ENCODE measurements at regions not wholly inside any gene's neighbourhood (a gene's known extent, or its start where the extent isn't known, plus 50 kb on each side); places are given as distances from the start of the nearest gene placed in this dataset.

- TF ChIP-seq POLR2A (IDR thresholded peaks at IDR 0.05) (no peak), POLR2AphosphoS5 (IDR thresholded peaks at IDR 0.05) (no peak), EP300 (IDR thresholded peaks at IDR 0.05) (no peak)
- TF ChIP-seq, protein P1, sequence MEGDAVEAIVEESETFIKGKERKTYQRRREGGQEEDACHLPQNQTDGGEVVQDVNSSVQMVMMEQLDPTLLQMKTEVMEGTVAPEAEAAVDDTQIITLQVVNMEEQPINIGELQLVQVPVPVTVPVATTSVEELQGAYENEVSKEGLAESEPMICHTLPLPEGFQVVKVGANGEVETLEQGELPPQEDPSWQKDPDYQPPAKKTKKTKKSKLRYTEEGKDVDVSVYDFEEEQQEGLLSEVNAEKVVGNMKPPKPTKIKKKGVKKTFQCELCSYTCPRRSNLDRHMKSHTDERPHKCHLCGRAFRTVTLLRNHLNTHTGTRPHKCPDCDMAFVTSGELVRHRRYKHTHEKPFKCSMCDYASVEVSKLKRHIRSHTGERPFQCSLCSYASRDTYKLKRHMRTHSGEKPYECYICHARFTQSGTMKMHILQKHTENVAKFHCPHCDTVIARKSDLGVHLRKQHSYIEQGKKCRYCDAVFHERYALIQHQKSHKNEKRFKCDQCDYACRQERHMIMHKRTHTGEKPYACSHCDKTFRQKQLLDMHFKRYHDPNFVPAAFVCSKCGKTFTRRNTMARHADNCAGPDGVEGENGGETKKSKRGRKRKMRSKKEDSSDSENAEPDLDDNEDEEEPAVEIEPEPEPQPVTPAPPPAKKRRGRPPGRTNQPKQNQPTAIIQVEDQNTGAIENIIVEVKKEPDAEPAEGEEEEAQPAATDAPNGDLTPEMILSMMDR (IDR thresholded peaks at IDR 0.05) = no peak
- no peaks in the 10 kb centered on the region for H3K36me3 ChIP-seq
- H3K4me1 ChIP-seq = no peaks in the 10 kb centered on the region
- H3K4me3 ChIP-seq = no peak overlapping the region
- H3K27me3 ChIP-seq = no peaks in the 10 kb centered on the region
- H3K9me3 ChIP-seq = no peaks in the 10 kb centered on the region
- no peak for ATAC-seq
- H3K27ac ChIP-seq = no peak overlapping the region
- whole genome bisulfite sequencing, 2 donors (ENCODE audit: low coverage in 1 of 2) = 73 to 78% methylated on average over 2 of the region's 2 CpGs
Measured at GRCh38 chr2:151060287-151060686, 201.4 kb downstream of the RBM43 start.

DNA sequence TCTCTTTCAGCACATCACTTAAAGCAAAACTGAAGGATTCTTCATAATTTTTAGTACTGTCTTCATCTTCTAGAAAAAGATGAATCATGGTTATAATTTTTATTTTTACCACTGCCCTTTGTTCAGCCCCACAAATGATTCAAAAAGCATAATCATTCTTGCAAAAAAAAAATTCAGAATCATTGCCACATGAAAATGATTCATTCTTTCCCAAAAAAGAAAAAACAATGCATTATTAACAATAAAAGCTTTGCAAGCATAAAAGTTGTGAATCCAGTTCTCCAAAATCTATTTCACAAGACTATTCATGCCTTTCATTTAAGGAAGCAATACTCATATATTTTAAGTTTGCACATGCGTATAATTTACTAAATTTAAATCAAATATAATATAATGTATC lies 204.8 kb downstream of the RBM43 start:
- WGBS, 2 donors (ENCODE audit: low coverage in 1 of 2) = 83 to 90% methylated on average over 1 of the region's 1 CpG
- no peaks in the 10 kb centered on the region for H3K36me3 ChIP-seq
- ATAC-seq = no peak
- TF ChIP-seq POLR2AphosphoS5 (IDR thresholded peaks at IDR 0.05) = no peak
- TF ChIP-seq EP300 (IDR thresholded peaks at IDR 0.05) = no peak
- TF ChIP-seq, protein P1 (IDR thresholded peaks at IDR 0.05) = no peak
- no peak for TF ChIP-seq POLR2A (IDR thresholded peaks at IDR 0.05)
- no peak overlapping the region for H3K4me3 ChIP-seq
- H3K27me3 ChIP-seq = no peaks in the 10 kb centered on the region
- no peaks in the 10 kb centered on the region for H3K9me3 ChIP-seq
- no peaks in the 10 kb centered on the region for H3K4me1 ChIP-seq
- H3K27ac ChIP-seq = no peak overlapping the region

GRCh38 chr2:151053661-151053990 lies 208.0 kb downstream of the RBM43 start:
- Histone ChIP-seq H3K27me3 (no peaks in the 10 kb centered on the region), H3K4me1 (no peaks in the 10 kb centered on the region), H3K4me3 (no peak overlapping the region), H3K9me3 (no peaks in the 10 kb centered on the region), H3K27ac (no peak overlapping the region), H3K36me3 (no peaks in the 10 kb centered on the region)
- ATAC-seq = no peak
- TF ChIP-seq POLR2A (IDR thresholded peaks at IDR 0.05) (no peak), POLR2AphosphoS5 (IDR thresholded peaks at IDR 0.05) (no peak), EP300 (IDR thresholded peaks at IDR 0.05) (no peak)
- TF ChIP-seq, protein P1 (IDR thresholded peaks at IDR 0.05) = no peak
- WGBS, 2 donors (ENCODE audit: low coverage in 1 of 2) = 17 to 40% methylated on average over 1 of the region's 1 CpG

- Histone ChIP-seq H3K4me1 (no peaks in the 10 kb centered on the region), H3K9me3 (no peaks in the 10 kb centered on the region), H3K27ac (no peak overlapping the region), H3K27me3 (no peaks in the 10 kb centered on the region), H3K4me3 (no peak overlapping the region), H3K36me3 (no peaks in the 10 kb centered on the region)
- TF ChIP-seq POLR2A (IDR thresholded peaks at IDR 0.05) (no peak), EP300 (IDR thresholded peaks at IDR 0.05) (no peak), POLR2AphosphoS5 (IDR thresholded peaks at IDR 0.05) (no peak)
- TF ChIP-seq, protein P1 (IDR thresholded peaks at IDR 0.05) = no peak
- no peak for ATAC-seq
- WGBS, 2 donors (ENCODE audit: low coverage in 1 of 2) = 29 to 38% methylated on average over 1 of the region's 1 CpG
Measured at GRCh38 chr2:151052850-151053660, 208.6 kb downstream of the RBM43 start.

DNA sequence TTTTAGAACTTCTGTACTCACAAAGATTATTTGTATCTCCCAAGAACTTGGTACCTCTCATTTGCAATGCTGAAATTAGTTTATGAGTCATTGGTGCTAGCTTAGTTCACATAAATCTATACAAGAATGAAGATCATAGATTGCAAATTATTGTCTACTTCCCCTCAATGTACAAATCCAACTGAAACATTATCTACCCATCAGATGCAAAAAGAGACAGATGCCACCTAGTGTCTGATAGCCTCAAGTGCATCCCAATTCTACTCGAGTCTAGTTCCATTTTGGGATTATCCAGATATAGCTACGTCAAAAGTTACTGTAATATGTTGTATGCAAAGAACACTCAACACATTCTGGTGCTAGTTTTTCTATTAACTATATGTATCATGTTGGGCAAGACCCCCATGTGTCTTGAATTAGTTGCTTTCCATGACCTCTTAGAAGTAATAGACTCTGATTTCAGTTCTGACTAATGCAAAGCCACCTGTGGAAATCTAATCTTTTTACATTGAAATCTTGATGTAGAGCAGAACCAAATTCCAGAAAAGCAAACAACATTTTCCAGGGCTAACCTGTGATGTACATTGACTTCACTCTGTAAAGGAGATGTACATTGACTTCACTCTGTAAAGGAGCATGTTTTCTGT lies 210.0 kb downstream of the RBM43 start:
- Histone ChIP-seq H3K27ac (no peak overlapping the region), H3K4me3 (no peak overlapping the region), H3K36me3 (no peaks in the 10 kb centered on the region), H3K9me3 (no peaks in the 10 kb centered on the region), H3K4me1 (no peaks in the 10 kb centered on the region), H3K27me3 (no peaks in the 10 kb centered on the region)
- peak; percentile 34 for ATAC-seq
- WGBS, 2 donors (ENCODE audit: low coverage in 1 of 2) = 0% methylated on average over 2 of the region's 2 CpGs
- TF ChIP-seq, protein P1 (IDR thresholded peaks at IDR 0.05) = peak; percentile 70 to 79 (median 76)
- TF ChIP-seq POLR2AphosphoS5 (IDR thresholded peaks at IDR 0.05) = no peak

Measured in gastroesophageal sphincter (tissue), 4 donors.